Endothelial cell of umbilical vein (primary cell): ENCODE measurements at regions not wholly inside any gene's neighbourhood (a gene's known extent, or its start where the extent isn't known, plus 50 kb on each side); places are given as distances from the start of the nearest gene placed in this dataset.

ENCODE experiments used
- BruUV-seq: library from RNA; stranded (reverse); fragments of 400-500 nt; replicated peaks from 2 replicates; lab custom pipeline; 2021; lab: Mats Ljungman, UMichigan
- CTCF ChIA-PET: fragments of 300-600, 350-600 bp; sonication (Branson Sonifier 250); formaldehyde crosslinking; loops from one replicate; lab custom pipeline; 2021; ENCODE audit warnings: antibody characterized with exemption, inconsistent platforms; lab: Charles Lee
- POLR2A ChIA-PET: fragments of 300-600, 350-600 bp; sonication (Branson Sonifier 250); formaldehyde crosslinking; loops from one replicate; lab custom pipeline; 2021; ENCODE audit warnings: antibody characterized with exemption, inconsistent platforms; lab: Charles Lee
- DNase-seq: peaks from one replicate; pipeline ENCODE4 v3.0.0-alpha.2; 2011; ENCODE audit warnings: low read depth, low spot score
- FAIRE-seq: peaks from 2 replicates; lab custom pipeline; 2011; peaks lifted over from hg19 to GRCh38; lab: Jason Lieb, UNC
- H2AFZ ChIP-seq: 2 replicates; pipeline ENCODE4 v1.6.0; 2012; ENCODE audit warnings: low read depth, low read length, control low read depth, inconsistent platforms
- H3K27ac ChIP-seq: 2 replicates; pipeline ENCODE4 v1.5.1; 2011; ENCODE audit warnings: low read depth, mild to moderate bottlenecking, control low read depth, low read length, moderate library complexity; ENCODE audit not compliant: insufficient read depth
- H3K27me3 ChIP-seq, 2 experiments: 2 replicates each; pipeline versions ENCODE4 v1.6.0 to v1.6.1; 2011; ENCODE audit warnings: low read length in 2 of 2, mixed read lengths in 1 of 2; ENCODE audit not compliant: control insufficient read depth in 2 of 2, insufficient read depth in 2 of 2
- H3K36me3 ChIP-seq, 2 experiments: 2 replicates in 1 of 2; 3 replicates in 1 of 2; pipeline ENCODE4 v1.5.1; 2011; ENCODE audit warnings: low read length in 2 of 2, mild to moderate bottlenecking in 1 of 2, moderate library complexity in 1 of 2; ENCODE audit not compliant: control insufficient read depth in 2 of 2, insufficient read depth in 2 of 2; ENCODE audit errors: extremely low read depth in 1 of 2
- H3K4me1 ChIP-seq: 3 replicates; pipeline ENCODE4 v1.5.1; 2011; ENCODE audit warnings: mild to moderate bottlenecking, low read length; ENCODE audit not compliant: control insufficient read depth, insufficient read depth; ENCODE audit errors: extremely low read depth
- H3K4me2 ChIP-seq: 2 replicates; pipeline ENCODE4 v1.6.1; 2011; ENCODE audit warnings: low read length, control low read depth, mixed read lengths; ENCODE audit not compliant: insufficient read depth
- H3K4me3 ChIP-seq, 3 experiments: fragments of 200-600 bp in 1 of 3; sonication (generic), shearing (Covaris generic) in 1 of 3; replicated peaks in 1 of 3; 2 replicates each; pipeline ENCODE4 v1.5.1; 2011 to 2016; ENCODE audit warnings: control low read depth in 3 of 3, low read length in 3 of 3, mild to moderate bottlenecking in 2 of 3, inconsistent platforms in 1 of 3, low read depth in 1 of 3, moderate library complexity in 1 of 3; ENCODE audit not compliant: insufficient read depth in 1 of 3
- H3K79me2 ChIP-seq: 2 replicates; pipeline ENCODE4 v1.6.0; 2012; ENCODE audit warnings: low read length, inconsistent platforms; ENCODE audit not compliant: control insufficient read depth, insufficient read depth
- H3K9ac ChIP-seq: replicated peaks from 2 replicates; pipeline ENCODE3; 2011; ENCODE audit warnings: low read length, control low read depth; ENCODE audit not compliant: insufficient read depth; ENCODE audit errors: extremely low read depth
- H3K9me1 ChIP-seq: replicated peaks from 3 replicates; pipeline ENCODE4 v1.6.0; 2011; ENCODE audit warnings: mild to moderate bottlenecking, low read length; ENCODE audit not compliant: control insufficient read depth, insufficient read depth; ENCODE audit errors: extremely low read depth
- H3K9me3 ChIP-seq: replicated peaks from 2 replicates; pipeline ENCODE4 v1.5.1; 2012; ENCODE audit warnings: low read length, inconsistent platforms; ENCODE audit not compliant: control insufficient read depth, insufficient read depth
- H4K20me1 ChIP-seq: replicated peaks from 2 replicates; pipeline ENCODE3; 2011; ENCODE audit warnings: mild to moderate bottlenecking, low read length; ENCODE audit not compliant: control insufficient read depth, insufficient read depth; ENCODE audit errors: extremely low read depth
- CTCF ChIP-seq, 2 donors: IDR thresholded peaks; 1 replicate in 1 of 2; 2 replicates in 1 of 2; pipeline ENCODE4 v1.5.1; 2011; ENCODE audit warnings: low read length in 2 of 2, mild to moderate bottlenecking in 2 of 2, moderate library complexity in 2 of 2, control low read depth in 1 of 2, inconsistent platforms in 1 of 2, low read depth in 1 of 2; ENCODE audit not compliant: insufficient read depth in 1 of 2; ENCODE audit errors: extremely low read depth in 1 of 2
- EZH2 ChIP-seq: IDR thresholded peaks from 2 replicates; pipeline ENCODE4 v1.6.1; 2012; ENCODE audit warnings: borderline replicate concordance, low read depth, mild to moderate bottlenecking, moderate library complexity, low read length, inconsistent platforms; ENCODE audit not compliant: severe bottlenecking
- FOS ChIP-seq: IDR thresholded peaks from 2 replicates; pipeline ENCODE4 v1.6.1; 2011; ENCODE audit warnings: mild to moderate bottlenecking, low read length, moderate library complexity, borderline replicate concordance; ENCODE audit not compliant: insufficient read depth
- JUN ChIP-seq: IDR thresholded peaks from 2 replicates; pipeline ENCODE4 v1.6.1; 2011; ENCODE audit warnings: borderline replicate concordance, low read depth; ENCODE audit not compliant: insufficient read length, insufficient read depth
- MYC ChIP-seq: IDR thresholded peaks from one replicate; pipeline ENCODE4 v1.6.1; 2011; ENCODE audit warnings: mild to moderate bottlenecking, low read depth, low read length
- POLR2A ChIP-seq: IDR thresholded peaks from 2 replicates; pipeline ENCODE4 v1.6.1; 2012; ENCODE audit warnings: low read depth, mild to moderate bottlenecking, control low read depth, low read length
- POLR2AphosphoS5 ChIP-seq: IDR thresholded peaks from 2 replicates; pipeline ENCODE4 v1.6.1; 2012; ENCODE audit warnings: low read depth, mild to moderate bottlenecking, control low read depth, low read length, moderate library complexity; ENCODE audit not compliant: insufficient read depth
- dilution Hi-C: fragments of 300-500 bp; cut with MboI; formaldehyde crosslinking; loops from one replicate; pipeline ENCODE4 v1.15.0; 2019; ENCODE audit warnings: low sequenced_read_pairs; ENCODE audit not compliant: extremely low pct_ligation_motif_present
- intact Hi-C: fragments of 100-400 bp; cut with micrococcal nuclease; formaldehyde crosslinking; loops from one replicate; pipeline ENCODE4 v1.10.0; 2022
- TF ChIP-seq, protein P1 (sequence below): IDR thresholded peaks from 2 replicates; pipeline ENCODE4 v1.6.1; 2011; ENCODE audit not compliant: insufficient read depth, insufficient read length

DNA sequence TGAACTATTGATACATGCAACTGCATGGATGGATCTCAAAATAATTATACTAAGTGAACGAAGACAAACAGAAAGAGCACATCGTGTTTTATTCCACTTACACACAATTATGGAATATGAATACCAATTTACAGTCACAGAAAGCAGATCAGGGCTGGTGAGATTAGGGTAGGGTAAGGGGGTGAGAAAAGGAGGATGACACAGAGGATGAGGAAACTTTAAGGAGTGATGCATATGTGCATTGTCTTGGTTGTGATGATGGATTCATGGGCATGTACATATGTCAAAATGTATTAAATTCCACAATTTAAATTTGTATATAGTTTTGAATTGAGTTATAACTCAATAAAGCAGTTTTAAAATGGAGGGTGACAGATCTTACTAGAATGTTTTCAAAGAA, 548.9 kb downstream of the PYDC2 start:
- H3K4me2 ChIP-seq = no peak overlapping the region
- H3K9ac ChIP-seq = no peak overlapping the region
- no peaks in the 10 kb centered on the region for H3K9me3 ChIP-seq
- H2AFZ ChIP-seq = no peak overlapping the region
- BruUV-seq = no TSS peak
- no peak overlapping the region for H3K4me3 ChIP-seq
- H3K27ac ChIP-seq = no peak overlapping the region
- ChIA-PET CTCF (no interaction called here), POLR2A (no interaction called here)
- no peak for TF ChIP-seq EZH2
- TF ChIP-seq POLR2AphosphoS5 = no peak
- TF ChIP-seq MYC = no peak
- no peak for TF ChIP-seq POLR2A
- TF ChIP-seq, protein P1, sequence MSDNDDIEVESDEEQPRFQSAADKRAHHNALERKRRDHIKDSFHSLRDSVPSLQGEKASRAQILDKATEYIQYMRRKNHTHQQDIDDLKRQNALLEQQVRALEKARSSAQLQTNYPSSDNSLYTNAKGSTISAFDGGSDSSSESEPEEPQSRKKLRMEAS = no peak
- no peak for TF ChIP-seq CTCF (IDR thresholded peaks at IDR 0.05; ENCODE audit: extremely low read depth in 1 of 2, insufficient read depth in 1 of 2, low read depth in 1 of 2, low read length in 2 of 2)
- TF ChIP-seq JUN = no peak
- H3K27me3 ChIP-seq = no peaks in the 10 kb centered on the region
- peaks cover 8% of the 10 kb centered on the region for H3K4me1 ChIP-seq
- no peaks in the 10 kb centered on the region for H3K9me1 ChIP-seq
- FAIRE-seq = no peak
- no peaks in the 10 kb centered on the region for H4K20me1 ChIP-seq
- H3K36me3 ChIP-seq = no peaks in the 10 kb centered on the region
- dilution Hi-C loops = no loop called here
- intact Hi-C loops = no loop called here
- DNase-seq = no peak
- no peaks in the 10 kb centered on the region for H3K79me2 ChIP-seq

GRCh38 chr3:192010490-192010889, 549.5 kb downstream of the PYDC2 start:
- H3K4me3 ChIP-seq = no peak overlapping the region
- H2AFZ ChIP-seq = no peak overlapping the region
- no peak overlapping the region for H3K27ac ChIP-seq
- no peak overlapping the region for H3K4me2 ChIP-seq
- BruUV-seq = no TSS peak
- no peaks in the 10 kb centered on the region for H4K20me1 ChIP-seq
- no peaks in the 10 kb centered on the region for H3K36me3 ChIP-seq
- H3K4me1 ChIP-seq = peaks cover 8% of the 10 kb centered on the region
- no peak overlapping the region for H3K9ac ChIP-seq
- TF ChIP-seq FOS = no peak
- TF ChIP-seq MYC = no peak
- no peak for TF ChIP-seq CTCF (IDR thresholded peaks at IDR 0.05; ENCODE audit: extremely low read depth in 1 of 2, insufficient read depth in 1 of 2, low read depth in 1 of 2, low read length in 2 of 2)
- TF ChIP-seq, protein P1 = no peak
- TF ChIP-seq JUN = no peak
- H3K9me3 ChIP-seq = no peaks in the 10 kb centered on the region
- H3K79me2 ChIP-seq = no peaks in the 10 kb centered on the region
- DNase-seq = no peak
- dilution Hi-C loops (no loop called here), intact Hi-C loops (no loop called here)
- no peak for FAIRE-seq
- POLR2A ChIA-PET = no interaction called here
- no peaks in the 10 kb centered on the region for H3K9me1 ChIP-seq
- CTCF ChIA-PET = no interaction called here
- H3K27me3 ChIP-seq = no peaks in the 10 kb centered on the region
